GM21576 (cell line): ENCODE measurements at regions not wholly inside any gene's neighbourhood (a gene's known extent, or its start where the extent isn't known, plus 50 kb on each side); places are given as distances from the start of the nearest gene placed in this dataset.

ENCODE experiments used
- ATAC-seq: cut with Tn5 transposase; IDR thresholded peaks from one replicate; pipeline ENCODE4 v1.9.1; 2021; ENCODE audit warnings: mild to moderate bottlenecking, moderate library complexity; ENCODE audit not compliant: unreplicated experiment

GRCh38 chr4:14856062-14856933 is 146.0 kb upstream of the CPEB2 start:
- peak; percentile 98 for ATAC-seq

GRCh38 chr4:14856934-14857235 is 145.4 kb upstream of the CPEB2 start:
- ATAC-seq: no peak

- no peak for ATAC-seq
These were observed 144.8 kb upstream of the CPEB2 start for GRCh38 chr4:14857475-14857874.

- no peak for ATAC-seq
These were observed 144.3 kb upstream of the CPEB2 start for GRCh38 chr4:14857981-14858380.

GRCh38 chr4:14862891-14863290 is 139.4 kb upstream of the CPEB2 start:
- no peak for ATAC-seq

GRCh38 chr4:14863418-14864364 is 138.6 kb upstream of the CPEB2 start:
- no peak for ATAC-seq

GRCh38 chr4:14864365-14865030 is 137.8 kb upstream of the CPEB2 start:
- ATAC-seq: no peak

- ATAC-seq: no peak
These were observed 137.3 kb upstream of the CPEB2 start for GRCh38 chr4:14865031-14865366.

GRCh38 chr4:14865804-14866203 is 136.5 kb upstream of the CPEB2 start:
- ATAC-seq: no peak

- ATAC-seq: no peak
These were observed 134.4 kb upstream of the CPEB2 start for GRCh38 chr4:14867847-14868246.

- ATAC-seq: no peak
These were observed 133.6 kb upstream of the CPEB2 start for GRCh38 chr4:14868426-14869395.

- no peak for ATAC-seq
These were observed 130.4 kb upstream of the CPEB2 start for GRCh38 chr4:14871676-14872430.

GRCh38 chr4:14874990-14875389 is 127.3 kb upstream of the CPEB2 start:
- peak; percentile 59 for ATAC-seq

GRCh38 chr4:14877246-14878225 is 124.7 kb upstream of the CPEB2 start:
- peak; percentile 45 for ATAC-seq

- ATAC-seq: no peak
These were observed 123.6 kb upstream of the CPEB2 start for GRCh38 chr4:14878681-14879080.

GRCh38 chr4:14879683-14880082 is 122.6 kb upstream of the CPEB2 start:
- ATAC-seq: no peak

- no peak for ATAC-seq
These were observed 121.5 kb upstream of the CPEB2 start for GRCh38 chr4:14880805-14881204.

- no peak for ATAC-seq
These were observed 119.1 kb upstream of the CPEB2 start for GRCh38 chr4:14883166-14883565.
